ENCODE measurements at regions not wholly inside any gene's neighbourhood (a gene's known extent, or its start where the extent isn't known, plus 50 kb on each side); places are given as distances from the start of the nearest gene placed in this dataset.

GRCh38 chr5:155605920-155606319 lies 592.4 kb downstream of the KIF4B start:
- TF ChIP-seq CTCF (IDR thresholded peaks at IDR 0.05) (no peak), MAX (CRISPR knock-in tag; IDR thresholded peaks at IDR 0.05) (no peak), FOXP4 (CRISPR knock-in tag; IDR thresholded peaks at IDR 0.05) (no peak), HMGXB4 (CRISPR knock-in tag; IDR thresholded peaks at IDR 0.05) (no peak), CDX4 (CRISPR knock-in tag; IDR thresholded peaks at IDR 0.05; ENCODE audit: borderline replicate concordance) (no peak), CBFB (CRISPR knock-in tag; IDR thresholded peaks at IDR 0.05; ENCODE audit: low read depth) (no peak), ZMAT4 (CRISPR knock-in tag; IDR thresholded peaks at IDR 0.05) (no peak), TCF7 (CRISPR knock-in tag; IDR thresholded peaks at IDR 0.05; ENCODE audit: low read depth) (no peak), ATF1 (CRISPR knock-in tag; IDR thresholded peaks at IDR 0.05) (no peak), FOXJ3 (CRISPR knock-in tag; IDR thresholded peaks at IDR 0.05; ENCODE audit: borderline replicate concordance) (no peak), NR2C2 (CRISPR knock-in tag; IDR thresholded peaks at IDR 0.05) (no peak), TP53 (CRISPR knock-in tag; IDR thresholded peaks at IDR 0.05) (no peak), ZNF512 (CRISPR knock-in tag; IDR thresholded peaks at IDR 0.05; ENCODE audit: borderline replicate concordance) (no peak), E2F1 (CRISPR knock-in tag; IDR thresholded peaks at IDR 0.05) (no peak)
